Suprapubic skin (tissue), 4 donors: ENCODE measurements at regions not wholly inside any gene's neighbourhood (a gene's known extent, or its start where the extent isn't known, plus 50 kb on each side); places are given as distances from the start of the nearest gene placed in this dataset.

Experiments used
- DNase-seq, 2 donors: peaks; one replicate each; pipeline ENCODE4 v3.0.0-alpha.2; 2019; ENCODE audit warnings: low spot score in 2 of 2
- H3K27ac ChIP-seq: fragments of 200-600 bp; sonication (generic); one replicate; pipeline ENCODE4 v1.5.1; 2019
- H3K27me3 ChIP-seq: fragments of 200-600 bp; sonication (generic); one replicate; pipeline ENCODE4 v1.5.1; 2019
- H3K36me3 ChIP-seq: fragments of 200-600 bp; sonication (generic); one replicate; pipeline ENCODE4 v1.5.1; 2019
- H3K4me1 ChIP-seq: fragments of 200-600 bp; sonication (generic); one replicate; pipeline ENCODE4 v1.5.1; 2019
- H3K4me3 ChIP-seq: fragments of 200-600 bp; sonication (generic); one replicate; pipeline ENCODE4 v1.5.1; 2019; ENCODE audit warnings: mild to moderate bottlenecking
- H3K9me3 ChIP-seq: fragments of 200-600 bp; sonication (generic); one replicate; pipeline ENCODE4 v1.5.1; 2019
- EP300 ChIP-seq: sonication (generic); formaldehyde crosslinking; IDR thresholded peaks from one replicate; pipeline ENCODE4 v1.6.1; 2017; ENCODE audit warnings: antibody characterized with exemption
- POLR2A ChIP-seq, 2 donors: fragments of 450-650 bp; IDR thresholded peaks; one replicate each; pipeline ENCODE4 v1.6.1; 2017; ENCODE audit warnings: antibody characterized with exemption in 2 of 2, mild to moderate bottlenecking in 2 of 2, moderate library complexity in 2 of 2
- POLR2AphosphoS5 ChIP-seq, 3 donors: sonication (generic); formaldehyde crosslinking; IDR thresholded peaks; one replicate each; pipeline ENCODE4 v1.6.1; 2017; ENCODE audit warnings: antibody characterized with exemption in 3 of 3
- WGBS: methylation state at CpG from one replicate; pipeline ENCODE4 v1.1.5; 2018; 5-methylcytosine and 5-hydroxymethylcytosine counted together
- TF ChIP-seq, protein P1 (sequence below), 2 donors: fragments of 200-600 bp in 1 of 2; fragments of 450-650 bp in 1 of 2; sonication (generic) in 1 of 2; IDR thresholded peaks; one replicate each; pipeline ENCODE4 v1.5.1; 2016 to 2019; ENCODE audit warnings: antibody characterized with exemption in 2 of 2, mild to moderate bottlenecking in 1 of 2, moderate library complexity in 1 of 2

DNA sequence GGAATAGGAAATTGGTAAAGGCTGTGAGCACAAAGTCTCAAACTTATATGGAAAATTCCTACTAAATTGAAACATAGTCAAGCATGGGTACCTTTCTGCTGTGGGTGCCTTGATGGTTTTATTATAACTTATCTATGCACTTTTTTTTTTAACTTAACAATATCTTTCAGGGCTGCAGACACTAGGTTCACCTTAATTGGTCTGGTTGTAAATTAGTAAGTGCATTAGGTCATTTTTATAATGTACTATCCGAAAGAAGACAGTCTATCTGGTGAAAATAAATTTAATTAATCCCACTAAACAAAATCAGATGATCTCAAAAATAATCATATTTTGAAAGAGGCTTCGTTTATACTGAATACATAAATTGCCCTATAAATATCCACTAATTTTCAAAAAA lies 446.8 kb upstream of the DCN start:
- no peak overlapping the region for H3K4me3 ChIP-seq
- H3K9me3 ChIP-seq, result no peaks in the 10 kb centered on the region
- H3K27ac ChIP-seq, result no peak overlapping the region
- H3K27me3 ChIP-seq, result no peaks in the 10 kb centered on the region
- H3K36me3 ChIP-seq, result no peaks in the 10 kb centered on the region
- H3K4me1 ChIP-seq, result no peaks in the 10 kb centered on the region
- WGBS, result 76% methylated on average over 2 of the region's 2 CpGs
- no peak for DNase-seq
- TF ChIP-seq, protein P1, sequence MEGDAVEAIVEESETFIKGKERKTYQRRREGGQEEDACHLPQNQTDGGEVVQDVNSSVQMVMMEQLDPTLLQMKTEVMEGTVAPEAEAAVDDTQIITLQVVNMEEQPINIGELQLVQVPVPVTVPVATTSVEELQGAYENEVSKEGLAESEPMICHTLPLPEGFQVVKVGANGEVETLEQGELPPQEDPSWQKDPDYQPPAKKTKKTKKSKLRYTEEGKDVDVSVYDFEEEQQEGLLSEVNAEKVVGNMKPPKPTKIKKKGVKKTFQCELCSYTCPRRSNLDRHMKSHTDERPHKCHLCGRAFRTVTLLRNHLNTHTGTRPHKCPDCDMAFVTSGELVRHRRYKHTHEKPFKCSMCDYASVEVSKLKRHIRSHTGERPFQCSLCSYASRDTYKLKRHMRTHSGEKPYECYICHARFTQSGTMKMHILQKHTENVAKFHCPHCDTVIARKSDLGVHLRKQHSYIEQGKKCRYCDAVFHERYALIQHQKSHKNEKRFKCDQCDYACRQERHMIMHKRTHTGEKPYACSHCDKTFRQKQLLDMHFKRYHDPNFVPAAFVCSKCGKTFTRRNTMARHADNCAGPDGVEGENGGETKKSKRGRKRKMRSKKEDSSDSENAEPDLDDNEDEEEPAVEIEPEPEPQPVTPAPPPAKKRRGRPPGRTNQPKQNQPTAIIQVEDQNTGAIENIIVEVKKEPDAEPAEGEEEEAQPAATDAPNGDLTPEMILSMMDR (IDR thresholded peaks at IDR 0.05), result no peak

DNA sequence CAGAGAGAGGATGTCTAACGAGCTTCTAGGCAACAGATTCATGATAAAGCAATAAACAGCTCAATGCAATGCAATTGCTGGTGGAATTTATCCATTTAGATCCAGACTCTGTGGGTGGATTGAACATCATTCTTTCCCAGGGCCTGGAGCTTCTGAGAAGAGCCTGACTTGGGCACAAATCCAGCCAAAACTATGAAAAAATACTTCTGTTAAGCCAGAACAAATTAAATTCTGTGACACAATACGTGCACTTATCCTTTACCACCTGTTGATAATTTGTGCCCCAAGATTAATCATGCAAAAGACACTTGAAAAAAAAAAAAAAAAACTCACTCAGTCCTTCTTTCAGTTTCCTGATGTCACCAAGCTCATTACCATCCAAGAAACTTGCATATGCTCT lies 446.0 kb upstream of the DCN start:
- WGBS, result 28% methylated on average over 2 of the region's 2 CpGs
- no peak overlapping the region for H3K4me3 ChIP-seq
- H3K27me3 ChIP-seq, result no peaks in the 10 kb centered on the region
- H3K9me3 ChIP-seq, result no peaks in the 10 kb centered on the region
- no peak overlapping the region for H3K27ac ChIP-seq
- no peak for DNase-seq
- TF ChIP-seq POLR2A (IDR thresholded peaks at IDR 0.05) (no peak), POLR2AphosphoS5 (IDR thresholded peaks at IDR 0.05) (no peak), EP300 (no peak)
- TF ChIP-seq, protein P1 (IDR thresholded peaks at IDR 0.05), result no peak
- no peaks in the 10 kb centered on the region for H3K4me1 ChIP-seq
- no peaks in the 10 kb centered on the region for H3K36me3 ChIP-seq

DNA sequence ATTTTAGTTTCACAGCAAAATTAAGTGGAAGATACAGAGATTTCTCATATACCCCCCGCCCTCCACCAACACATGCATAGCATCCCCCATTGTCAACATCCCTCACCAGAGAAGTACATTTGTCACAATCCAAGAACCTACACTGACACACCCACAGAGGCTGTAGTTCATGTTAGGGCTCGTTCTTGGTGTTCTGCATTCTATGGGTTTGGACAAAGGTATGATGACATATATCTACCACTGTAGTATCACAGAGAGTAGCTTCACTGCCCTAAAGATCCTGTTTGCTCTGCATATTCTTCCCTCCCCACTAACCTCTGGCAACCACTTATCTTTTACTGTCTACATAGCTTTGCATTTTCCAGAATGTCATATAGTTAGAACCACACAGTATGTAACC lies 444.6 kb upstream of the DCN start:
- WGBS, result 80% methylated on average over 2 of the region's 2 CpGs
- TF ChIP-seq POLR2AphosphoS5 (IDR thresholded peaks at IDR 0.05) (no peak), POLR2A (IDR thresholded peaks at IDR 0.05) (no peak), EP300 (no peak)
- TF ChIP-seq, protein P1 (IDR thresholded peaks at IDR 0.05), result no peak
- DNase-seq, result no peak

DNA sequence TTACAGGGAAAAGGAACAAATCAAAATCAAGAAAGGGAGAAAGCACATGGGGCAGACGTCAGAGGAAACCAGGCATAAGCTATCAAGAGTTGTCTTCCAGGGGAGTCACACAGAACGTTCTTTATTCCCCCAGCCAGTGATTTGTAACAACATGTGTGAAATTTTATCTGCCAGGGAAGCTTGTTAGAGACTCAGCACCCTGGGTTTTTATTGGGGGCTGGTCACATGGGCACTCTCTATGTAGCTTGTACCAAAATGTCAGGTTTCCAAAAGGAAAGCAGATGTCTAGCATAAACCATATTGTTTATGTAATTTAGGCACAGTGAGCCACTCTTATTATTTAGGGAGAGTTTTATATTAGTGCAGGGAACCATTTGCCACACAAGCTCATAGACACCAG lies 440.4 kb upstream of the DCN start:
- Histone ChIP-seq H3K4me3 (no peak overlapping the region), H3K4me1 (no peaks in the 10 kb centered on the region), H3K27ac (no peak overlapping the region), H3K9me3 (no peaks in the 10 kb centered on the region), H3K36me3 (no peaks in the 10 kb centered on the region), H3K27me3 (no peaks in the 10 kb centered on the region)
- DNase-seq, result no peak
- 46% methylated on average over 2 of the region's 2 CpGs for WGBS
- TF ChIP-seq, protein P1 (IDR thresholded peaks at IDR 0.05), result no peak
- TF ChIP-seq EP300, result no peak
- TF ChIP-seq POLR2AphosphoS5 (IDR thresholded peaks at IDR 0.05), result no peak
- TF ChIP-seq POLR2A (IDR thresholded peaks at IDR 0.05), result no peak

More for the DNA sequence above, 444.6 kb upstream of the DCN start:
- Histone ChIP-seq H3K9me3 (no peaks in the 10 kb centered on the region), H3K4me1 (no peaks in the 10 kb centered on the region), H3K4me3 (no peak overlapping the region), H3K27me3 (no peaks in the 10 kb centered on the region), H3K27ac (no peak overlapping the region), H3K36me3 (no peaks in the 10 kb centered on the region)

DNA sequence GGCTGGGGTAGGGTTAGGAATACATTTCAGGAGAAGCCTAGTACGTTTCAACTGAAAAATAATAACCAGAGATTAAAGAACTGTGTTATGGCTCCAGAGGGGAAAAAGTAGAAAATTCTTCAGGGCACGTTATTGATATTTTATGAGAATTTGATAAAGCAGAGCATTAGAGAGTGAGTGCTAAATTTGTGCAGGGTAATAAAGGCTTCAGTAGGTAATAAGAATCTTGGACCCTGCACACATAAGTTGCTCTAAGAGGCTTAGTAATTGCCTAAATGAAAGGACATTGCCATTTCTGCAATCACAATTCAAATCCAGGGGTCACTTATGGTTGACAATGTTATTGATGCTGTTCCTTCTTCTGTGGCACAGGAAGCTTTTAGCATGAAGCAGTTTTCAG lies 439.4 kb upstream of the DCN start:
- no peak for TF ChIP-seq POLR2A (IDR thresholded peaks at IDR 0.05)
- no peak for TF ChIP-seq POLR2AphosphoS5 (IDR thresholded peaks at IDR 0.05)
- no peak for TF ChIP-seq EP300
- TF ChIP-seq, protein P1 (IDR thresholded peaks at IDR 0.05), result no peak
- Histone ChIP-seq H3K36me3 (no peaks in the 10 kb centered on the region), H3K27me3 (no peaks in the 10 kb centered on the region), H3K27ac (no peak overlapping the region), H3K9me3 (no peaks in the 10 kb centered on the region), H3K4me3 (no peak overlapping the region), H3K4me1 (no peaks in the 10 kb centered on the region)
- no peak for DNase-seq
- WGBS, result 82% methylated on average over 2 of the region's 2 CpGs
